Breast epithelium (tissue), 4 donors: ENCODE measurements at regions not wholly inside any gene's neighbourhood (a gene's known extent, or its start where the extent isn't known, plus 50 kb on each side); places are given as distances from the start of the nearest gene placed in this dataset.

Experiments
- DNase-seq, 2 donors: peaks; one replicate each; pipeline ENCODE4 v3.0.0-alpha.2; 2019; ENCODE audit warnings: low spot score in 2 of 2
- H3K27ac ChIP-seq, 2 donors: fragments of 200-600 bp; sonication (generic) in 1 of 2; one replicate each; pipeline ENCODE4 v1.5.1; 2016 to 2019; ENCODE audit warnings: mild to moderate bottlenecking in 1 of 2
- H3K27me3 ChIP-seq, 2 donors: fragments of 200-600 bp; sonication (generic) in 1 of 2; one replicate each; pipeline versions ENCODE4 v1.5.1 to v1.6.0; 2017 to 2019; ENCODE audit warnings: control low read depth in 1 of 2, mild to moderate bottlenecking in 1 of 2
- H3K36me3 ChIP-seq: fragments of 200-600 bp; one replicate; pipeline ENCODE4 v1.5.1; 2019
- H3K4me1 ChIP-seq, 2 donors: fragments of 200-600 bp; sonication (generic); one replicate each; pipeline ENCODE4 v1.5.1; 2016 to 2019; ENCODE audit warnings: control low read depth in 1 of 2
- H3K4me3 ChIP-seq, 3 donors: fragments of 200-600 bp; sonication (generic); 1 replicate in 2 of 3; 2 replicates in 1 of 3; pipeline ENCODE4 v1.5.1; 2016 to 2019; ENCODE audit warnings: mild to moderate bottlenecking in 3 of 3, moderate library complexity in 2 of 3
- H3K9me3 ChIP-seq, 2 donors: fragments of 200-600 bp; sonication (generic) in 1 of 2; one replicate each; pipeline ENCODE4 v1.5.1; 2016 to 2019; ENCODE audit warnings: control low read depth in 1 of 2
- CTCF ChIP-seq, 3 donors: fragments of 450-650 bp; IDR thresholded peaks; one replicate each; pipeline ENCODE4 v1.5.1; 2016 to 2017; ENCODE audit warnings: antibody characterized with exemption in 3 of 3, mild to moderate bottlenecking in 3 of 3, moderate library complexity in 3 of 3
- POLR2A ChIP-seq: fragments of 450-650 bp; IDR thresholded peaks from one replicate; pipeline ENCODE4 v1.6.1; 2016; ENCODE audit warnings: antibody characterized with exemption, mild to moderate bottlenecking, moderate library complexity
- POLR2AphosphoS5 ChIP-seq, 3 donors: sonication (generic); formaldehyde crosslinking; IDR thresholded peaks; one replicate each; pipeline ENCODE4 v1.6.1; 2017; ENCODE audit warnings: antibody characterized with exemption in 3 of 3
- intact Hi-C: fragments of 100-400 bp; cut with DNase I; formaldehyde crosslinking; loops from one replicate; pipeline ENCODE4 v1.15.1; 2023; ENCODE audit warnings: low total_unique reads

DNA sequence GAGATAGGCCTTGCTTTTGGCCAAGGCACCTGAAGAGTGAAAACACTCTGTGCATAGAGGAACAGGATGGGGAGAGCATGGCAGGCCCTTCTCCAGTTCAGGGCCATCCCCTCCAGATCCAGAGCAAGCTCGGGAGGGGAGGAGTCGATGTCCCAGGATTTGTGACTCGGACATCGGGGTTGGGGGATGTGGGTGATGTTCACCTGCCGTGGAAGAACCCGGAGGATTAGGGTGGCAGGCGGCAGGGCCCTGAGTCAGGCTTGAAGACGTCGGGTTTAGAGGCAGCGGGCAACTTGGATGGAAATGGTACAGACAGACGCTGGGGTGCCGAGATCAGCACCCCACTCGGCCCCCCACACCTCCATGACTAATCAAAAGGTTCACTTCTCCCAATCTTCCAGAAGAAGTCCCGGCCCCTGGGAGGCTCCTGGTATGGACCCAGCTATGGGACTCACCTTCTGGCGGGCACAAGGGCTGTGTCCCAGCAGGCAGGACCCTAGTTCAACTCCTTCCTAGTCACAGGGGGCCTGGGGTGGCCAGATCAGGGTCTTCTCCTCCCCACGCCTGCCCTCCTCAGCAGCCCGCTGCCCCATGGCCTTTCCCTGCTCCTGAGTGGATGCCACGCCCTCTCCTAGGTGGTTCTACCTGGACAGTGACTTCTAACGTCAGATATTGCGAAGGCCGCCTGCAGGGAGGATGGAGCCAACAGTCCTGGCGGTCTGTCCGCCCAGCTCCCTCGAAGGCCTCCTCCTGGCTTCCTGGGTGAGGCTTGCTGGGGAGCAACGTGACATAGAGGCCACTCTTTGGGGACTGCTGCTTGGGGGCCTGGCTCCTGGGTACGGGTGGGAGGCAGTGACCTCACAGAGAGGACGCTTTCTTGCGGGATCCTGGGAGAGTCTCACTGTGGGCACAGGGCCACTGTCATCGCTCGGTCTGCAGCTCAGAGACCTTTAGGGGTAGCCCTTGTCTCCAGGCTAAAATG, 792.5 kb downstream of the BRD1 start:
- Histone ChIP-seq H3K27ac (no peak overlapping the region), H3K36me3 (no peaks in the 10 kb centered on the region), H3K4me1 (no peaks in the 10 kb centered on the region), H3K4me3 (no peak overlapping the region), H3K9me3 (no peaks in the 10 kb centered on the region), H3K27me3 (peaks cover 0 to 25% of the 10 kb centered on the region in 2 donors)
- DNase-seq: no peak
- TF ChIP-seq POLR2AphosphoS5 (IDR thresholded peaks at IDR 0.05) (no peak), POLR2A (no peak), CTCF (IDR thresholded peaks at IDR 0.05) (no peak)
- intact Hi-C loops: no loop called here

DNA sequence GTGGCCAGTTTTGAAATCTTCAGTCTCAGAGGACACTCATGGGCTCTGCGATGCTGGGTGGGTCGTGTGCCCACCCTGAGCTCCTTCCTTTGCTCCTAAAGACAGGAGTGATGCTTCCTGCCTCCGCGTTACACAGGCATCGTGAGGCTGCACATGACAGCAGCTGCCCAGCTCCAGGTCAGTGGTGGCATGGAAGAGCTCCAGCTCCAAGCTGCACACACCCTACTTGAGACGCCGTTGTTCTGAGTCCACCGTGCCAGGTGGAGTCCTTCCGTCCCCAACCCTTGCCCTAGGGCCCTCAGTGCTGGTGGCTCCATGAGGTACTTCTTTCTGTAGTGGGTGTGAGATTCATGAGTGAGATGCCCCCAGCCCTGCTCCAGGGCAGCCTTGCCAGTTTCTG, 794.1 kb downstream of the BRD1 start:
- Histone ChIP-seq H3K27me3 (peaks cover 0 to 25% of the 10 kb centered on the region in 2 donors), H3K4me3 (no peak overlapping the region), H3K27ac (no peak overlapping the region), H3K9me3 (no peaks in the 10 kb centered on the region), H3K36me3 (no peaks in the 10 kb centered on the region), H3K4me1 (no peaks in the 10 kb centered on the region)
- DNase-seq: no peak
- TF ChIP-seq POLR2AphosphoS5 (IDR thresholded peaks at IDR 0.05) (no peak), POLR2A (no peak), CTCF (IDR thresholded peaks at IDR 0.05) (no peak)
- intact Hi-C loops: no loop called here

DNA sequence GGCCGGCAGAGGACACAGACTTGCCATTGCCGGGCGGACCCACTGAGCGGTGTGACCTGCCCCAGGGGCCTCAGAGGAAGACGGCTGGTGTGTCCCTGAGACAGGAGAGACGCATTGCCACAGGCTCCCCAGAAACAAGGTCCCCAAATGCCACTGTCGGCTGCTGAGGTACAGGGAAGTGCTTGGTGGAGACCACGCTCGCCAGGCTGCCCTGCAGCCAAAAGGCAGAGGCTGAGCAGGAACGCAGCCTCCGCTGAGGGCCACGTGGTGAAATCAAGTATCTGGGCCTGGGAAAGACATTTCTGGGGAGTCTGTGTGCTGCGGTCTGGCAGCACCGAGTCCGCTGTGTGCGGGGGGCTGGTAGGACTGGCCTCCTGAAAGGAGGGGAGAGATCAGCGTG, 794.9 kb downstream of the BRD1 start:
- H3K9me3 ChIP-seq: no peaks in the 10 kb centered on the region
- no peaks in the 10 kb centered on the region for H3K4me1 ChIP-seq
- DNase-seq: no peak
- no peak overlapping the region for H3K4me3 ChIP-seq
- peaks cover 0 to 29% of the 10 kb centered on the region in 2 donors for H3K27me3 ChIP-seq
- H3K27ac ChIP-seq: no peak overlapping the region
- intact Hi-C loops: no loop called here
- no peaks in the 10 kb centered on the region for H3K36me3 ChIP-seq
- no peak for TF ChIP-seq CTCF (IDR thresholded peaks at IDR 0.05)
- no peak for TF ChIP-seq POLR2A
- no peak for TF ChIP-seq POLR2AphosphoS5 (IDR thresholded peaks at IDR 0.05)

- intact Hi-C loops: no loop called here
- no peaks in the 10 kb centered on the region for H3K4me1 ChIP-seq
- H3K27me3 ChIP-seq: peaks cover 0 to 36% of the 10 kb centered on the region in 2 donors
- no peak for DNase-seq
- H3K27ac ChIP-seq: no peak overlapping the region
- no peaks in the 10 kb centered on the region for H3K9me3 ChIP-seq
- H3K4me3 ChIP-seq: no peak overlapping the region
- TF ChIP-seq POLR2AphosphoS5 (IDR thresholded peaks at IDR 0.05) (no peak), CTCF (IDR thresholded peaks at IDR 0.05) (no peak), POLR2A (no peak)
- no peaks in the 10 kb centered on the region for H3K36me3 ChIP-seq
These were observed 795.8 kb downstream of the BRD1 start for GRCh38 chr22:49031746-49032330.

- TF ChIP-seq POLR2A (no peak), POLR2AphosphoS5 (IDR thresholded peaks at IDR 0.05) (no peak), CTCF (IDR thresholded peaks at IDR 0.05) (no peak)
- Histone ChIP-seq H3K36me3 (no peaks in the 10 kb centered on the region), H3K9me3 (no peaks in the 10 kb centered on the region), H3K27me3 (peaks cover 0 to 55% of the 10 kb centered on the region in 2 donors), H3K4me3 (no peak overlapping the region), H3K4me1 (no peaks in the 10 kb centered on the region), H3K27ac (no peak overlapping the region)
- DNase-seq: no peak
- intact Hi-C loops: no loop called here
These were observed 799.6 kb downstream of the BRD1 start for GRCh38 chr22:49028111-49028510.
